WTC11 (cell line): ENCODE measurements at regions not wholly inside any gene's neighbourhood (a gene's known extent, or its start where the extent isn't known, plus 50 kb on each side); places are given as distances from the start of the nearest gene placed in this dataset.

Source experiments
- ATAC-seq: fragments of 200-7000 bp; cut with Tn5 transposase; 2 replicates; pipeline ENCODE4 v1.10.0; 2021; ENCODE audit warnings: mild to moderate bottlenecking, moderate library complexity
- CTCF ChIA-PET: fragments of 300-600 bp; sonication (Branson Sonifier 250); formaldehyde crosslinking; loops from one replicate; lab custom pipeline; 2021; ENCODE audit warnings: antibody characterized with exemption; lab: Charles Lee
- POLR2A ChIA-PET: fragments of 350-600 bp; sonication (Branson Sonifier 250); formaldehyde crosslinking; loops from one replicate; lab custom pipeline; 2021; ENCODE audit warnings: antibody characterized with exemption; lab: Charles Lee
- DNase-seq: peaks from one replicate; pipeline ENCODE4 v3.0.0; 2021; ENCODE audit warnings: low spot score
- H3K27ac Mint-ChIP-seq: 2 replicates; pipeline ENCODE4 v1.8.0; 2021; ENCODE audit warnings: mixed read lengths
- H3K27me3 Mint-ChIP-seq: 2 replicates; pipeline ENCODE4 v1.8.0; 2021; ENCODE audit warnings: low read depth, mild to moderate bottlenecking, moderate library complexity, mixed read lengths
- H3K36me3 Mint-ChIP-seq: 2 replicates; pipeline ENCODE4 v1.8.0; 2021; ENCODE audit warnings: mixed read lengths
- H3K4me1 Mint-ChIP-seq: 2 replicates; pipeline ENCODE4 v1.8.0; 2022; ENCODE audit warnings: mixed read lengths
- H3K4me3 Mint-ChIP-seq: 2 replicates; pipeline ENCODE4 v1.8.0; 2021; ENCODE audit warnings: mild to moderate bottlenecking, moderate library complexity, mixed read lengths
- H3K9me3 Mint-ChIP-seq: 2 replicates; pipeline ENCODE4 v1.8.0; 2021; ENCODE audit warnings: mixed read lengths
- ATF1 ChIP-seq: sonication (generic); formaldehyde crosslinking; IDR thresholded peaks from 2 replicates; pipeline ENCODE4 v1.8.1; 2023; ENCODE audit warnings: mild to moderate bottlenecking, moderate library complexity, missing genetic modification reagents
- ATF3 ChIP-seq: sonication (generic); formaldehyde crosslinking; conservative IDR thresholded peaks from 2 replicates; pipeline ENCODE4 v1.8.1; 2022; ENCODE audit warnings: mild to moderate bottlenecking, missing genetic modification reagents
- EMX1 ChIP-seq: fragments of 250-450 bp; sonication (Bioruptor Pico); IDR thresholded peaks from 2 replicates; pipeline ENCODE4 v1.8.0; 2021; ENCODE audit warnings: mild to moderate bottlenecking
- JUN ChIP-seq: sonication (generic); formaldehyde crosslinking; IDR thresholded peaks from 2 replicates; pipeline ENCODE4 v1.8.0; 2023; ENCODE audit warnings: mild to moderate bottlenecking, missing genetic modification reagents
- KAT7 ChIP-seq: sonication (generic); formaldehyde crosslinking; IDR thresholded peaks from 2 replicates; pipeline ENCODE4 v1.8.1; 2023; ENCODE audit warnings: missing genetic modification reagents, mild to moderate bottlenecking, borderline replicate concordance
- MXD4 ChIP-seq: fragments of 250-450 bp; sonication (Bioruptor Pico); IDR thresholded peaks from 2 replicates; pipeline ENCODE4 v1.8.0; 2021; ENCODE audit warnings: mild to moderate bottlenecking, moderate library complexity, borderline replicate concordance
- PRDM15 ChIP-seq: sonication (generic); formaldehyde crosslinking; IDR thresholded peaks from 2 replicates; pipeline ENCODE4 v1.8.0; 2022; ENCODE audit warnings: missing genetic modification reagents
- SMAD4 ChIP-seq: sonication (generic); formaldehyde crosslinking; IDR thresholded peaks from 2 replicates; pipeline ENCODE4 v1.8.0; 2022; ENCODE audit warnings: mild to moderate bottlenecking, missing genetic modification reagents
- TCF7 ChIP-seq: sonication (generic); formaldehyde crosslinking; IDR thresholded peaks from 2 replicates; pipeline ENCODE4 v1.8.0; 2022; ENCODE audit warnings: mild to moderate bottlenecking, low read depth, missing genetic modification reagents, moderate library complexity
- TEAD1 ChIP-seq: sonication (generic); formaldehyde crosslinking; IDR thresholded peaks from 2 replicates; pipeline ENCODE4 v1.8.0; 2022; ENCODE audit warnings: mild to moderate bottlenecking, missing genetic modification reagents
- ZNF263 ChIP-seq: sonication (generic); formaldehyde crosslinking; IDR thresholded peaks from 2 replicates; pipeline ENCODE4 v1.8.1; 2022; ENCODE audit warnings: low read depth, mild to moderate bottlenecking, moderate library complexity, missing genetic modification reagents
- ZNF317 ChIP-seq: sonication (generic); formaldehyde crosslinking; IDR thresholded peaks from 2 replicates; pipeline ENCODE4 v1.8.1; 2023; ENCODE audit warnings: low read depth, mild to moderate bottlenecking, moderate library complexity, missing genetic modification reagents, borderline replicate concordance
- ZNF512 ChIP-seq: sonication (generic); formaldehyde crosslinking; IDR thresholded peaks from 2 replicates; pipeline ENCODE4 v1.8.1; 2022; ENCODE audit warnings: missing genetic modification reagents, borderline replicate concordance
- TF ChIP-seq, protein P1 (sequence below): sonication (generic); formaldehyde crosslinking; IDR thresholded peaks from 2 replicates; pipeline ENCODE4 v1.8.1; 2023; ENCODE audit warnings: mild to moderate bottlenecking, missing genetic modification reagents

DNA sequence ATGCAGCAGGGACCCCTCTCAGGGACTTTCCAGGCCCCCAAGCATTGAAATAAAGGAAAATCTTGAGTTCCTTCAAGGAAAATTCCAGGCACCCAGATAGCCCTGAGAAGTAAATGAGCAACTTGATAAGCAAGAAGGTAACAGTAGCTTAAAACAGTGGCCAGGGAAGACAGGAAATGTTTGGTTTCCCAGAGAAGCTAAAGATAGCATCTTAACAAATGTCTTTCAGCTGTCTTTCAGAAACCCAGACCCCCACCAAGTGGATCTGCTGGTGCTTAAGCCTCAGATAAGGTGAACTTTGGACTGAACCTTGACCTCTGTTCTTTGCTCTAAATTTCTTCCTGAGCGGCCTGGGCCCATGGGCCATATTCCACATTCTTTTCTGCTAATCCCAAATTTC lies 117.8 kb upstream of the CST7 start (continued):
- TF ChIP-seq, protein P1, sequence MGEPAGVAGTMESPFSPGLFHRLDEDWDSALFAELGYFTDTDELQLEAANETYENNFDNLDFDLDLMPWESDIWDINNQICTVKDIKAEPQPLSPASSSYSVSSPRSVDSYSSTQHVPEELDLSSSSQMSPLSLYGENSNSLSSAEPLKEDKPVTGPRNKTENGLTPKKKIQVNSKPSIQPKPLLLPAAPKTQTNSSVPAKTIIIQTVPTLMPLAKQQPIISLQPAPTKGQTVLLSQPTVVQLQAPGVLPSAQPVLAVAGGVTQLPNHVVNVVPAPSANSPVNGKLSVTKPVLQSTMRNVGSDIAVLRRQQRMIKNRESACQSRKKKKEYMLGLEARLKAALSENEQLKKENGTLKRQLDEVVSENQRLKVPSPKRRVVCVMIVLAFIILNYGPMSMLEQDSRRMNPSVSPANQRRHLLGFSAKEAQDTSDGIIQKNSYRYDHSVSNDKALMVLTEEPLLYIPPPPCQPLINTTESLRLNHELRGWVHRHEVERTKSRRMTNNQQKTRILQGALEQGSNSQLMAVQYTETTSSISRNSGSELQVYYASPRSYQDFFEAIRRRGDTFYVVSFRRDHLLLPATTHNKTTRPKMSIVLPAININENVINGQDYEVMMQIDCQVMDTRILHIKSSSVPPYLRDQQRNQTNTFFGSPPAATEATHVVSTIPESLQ (CRISPR knock-in tag), result no peak

DNA sequence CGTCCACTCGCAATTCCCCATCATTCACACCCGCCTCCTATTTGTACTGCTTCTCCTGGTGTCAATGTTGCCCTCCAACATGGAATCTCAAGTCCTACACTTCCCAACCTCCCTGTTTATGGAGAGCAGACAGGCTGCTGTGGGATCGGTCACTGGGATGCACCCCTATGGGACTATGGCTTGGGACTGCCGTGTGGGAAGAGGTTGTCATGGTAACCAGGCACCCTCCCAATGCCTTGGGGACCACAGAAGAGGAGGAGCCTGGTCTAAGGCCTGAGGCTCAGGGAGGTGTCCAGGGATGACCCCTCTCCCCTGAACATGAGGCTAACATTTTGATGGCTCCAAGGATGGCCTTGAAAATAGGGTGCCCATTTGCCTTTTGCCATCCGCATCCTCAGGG lies 116.6 kb upstream of the CST7 start:
- DNase-seq, result no peak
- Mint-ChIP-seq H3K4me1 (peaks cover 2% of the 10 kb centered on the region; the same call in 1 of the 2 replicates), H3K27me3 (no peaks in the 10 kb centered on the region), H3K9me3 (0 out of 2 replicates have a peak, but pooled peaks cover 4% of the 10 kb centered on the region), H3K36me3 (no peaks in the 10 kb centered on the region), H3K4me3 (no peak overlapping the region), H3K27ac (no peak overlapping the region)
- ChIA-PET POLR2A (no interaction called here), CTCF (no interaction called here)
- TF ChIP-seq EMX1 (CRISPR knock-in tag) (no peak), ATF1 (CRISPR knock-in tag) (no peak), SMAD4 (CRISPR knock-in tag) (no peak), JUN (CRISPR knock-in tag) (no peak), ATF3 (CRISPR knock-in tag) (no peak)
- ATAC-seq, result no peak

DNA sequence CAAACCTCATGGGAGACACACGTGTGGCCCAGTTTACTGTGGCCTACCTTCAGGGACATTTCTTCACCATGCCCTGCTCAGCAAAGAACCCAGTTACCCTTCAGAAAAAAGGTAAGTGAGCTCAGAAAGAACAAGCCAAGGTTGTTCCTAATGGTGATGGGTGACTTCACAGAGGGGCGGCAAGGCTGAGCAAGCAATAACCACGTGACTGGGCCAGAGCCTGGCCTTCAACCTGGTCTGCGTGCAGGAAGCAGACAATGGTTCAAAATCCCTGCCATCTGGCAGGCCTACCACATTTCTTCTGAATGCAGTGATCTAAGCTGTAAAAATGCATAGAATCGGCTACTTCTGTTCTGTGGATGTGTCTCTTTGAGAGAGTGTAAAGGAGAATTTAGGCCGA lies 115.5 kb upstream of the CST7 start:
- ATAC-seq, result no peak
- H3K27ac Mint-ChIP-seq, result no peak overlapping the region
- no peak for TF ChIP-seq MXD4 (CRISPR knock-in tag)
- no peak for TF ChIP-seq PRDM15 (CRISPR knock-in tag)
- TF ChIP-seq TEAD1 (CRISPR knock-in tag), result no peak
- TF ChIP-seq ZNF317 (CRISPR knock-in tag), result no peak
- TF ChIP-seq KAT7, result no peak
- no peak for TF ChIP-seq TCF7 (CRISPR knock-in tag)
- no peak for TF ChIP-seq ZNF512 (CRISPR knock-in tag)
- TF ChIP-seq ATF3 (CRISPR knock-in tag), result no peak
- TF ChIP-seq ZNF263 (CRISPR knock-in tag), result no peak
- TF ChIP-seq, all 79 proteins: peak for 0
- no peak for DNase-seq
- Mint-ChIP-seq H3K4me3 (no peak overlapping the region), H3K4me1 (peaks cover 3% of the 10 kb centered on the region; the same call in 1 of the 2 replicates), H3K36me3 (no peaks in the 10 kb centered on the region), H3K9me3 (0 out of 2 replicates have a peak, but pooled peaks cover 4% of the 10 kb centered on the region), H3K27me3 (no peaks in the 10 kb centered on the region)
- ChIA-PET POLR2A (no interaction called here), CTCF (no interaction called here)
